HL-60 (cell line): ENCODE measurements at regions not wholly inside any gene's neighbourhood (a gene's known extent, or its start where the extent isn't known, plus 50 kb on each side); places are given as distances from the start of the nearest gene placed in this dataset.

Source experiments
- POLR2AphosphoS5 ChIP-seq: IDR thresholded peaks from 2 replicates; pipeline ENCODE4 v1.6.1; 2012; ENCODE audit warnings: low read depth
- TF ChIP-seq, protein P1 (sequence below): IDR thresholded peaks from one replicate; pipeline ENCODE4 v1.5.1; 2011; ENCODE audit warnings: low read length, control low read depth, inconsistent platforms; ENCODE audit not compliant: insufficient read depth
- TF ChIP-seq, protein P2 (sequence below): IDR thresholded peaks from 2 replicates; pipeline ENCODE4 v1.6.1; 2012; ENCODE audit warnings: low read depth; ENCODE audit not compliant: insufficient replicate concordance

DNA sequence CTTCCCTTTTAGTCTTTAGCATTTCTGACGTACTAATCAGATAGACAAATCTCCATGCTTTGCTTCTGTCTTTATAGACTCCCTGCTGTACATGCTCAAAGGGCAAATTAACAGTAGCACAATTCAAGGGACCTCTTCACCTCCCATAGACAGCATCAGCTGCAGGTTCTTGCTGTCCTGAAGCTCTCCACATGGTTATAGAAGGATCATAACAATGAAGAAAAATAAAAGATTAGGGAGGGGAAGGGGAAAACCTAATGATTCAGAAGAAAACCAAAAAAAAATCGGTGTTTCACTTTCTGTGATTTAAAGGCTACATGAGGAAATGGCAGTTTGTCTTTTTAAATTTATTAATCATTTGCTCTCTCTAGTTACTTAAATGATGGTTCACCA, 155.5 kb downstream of the PTCSC3 start:
- TF ChIP-seq, protein P1, sequence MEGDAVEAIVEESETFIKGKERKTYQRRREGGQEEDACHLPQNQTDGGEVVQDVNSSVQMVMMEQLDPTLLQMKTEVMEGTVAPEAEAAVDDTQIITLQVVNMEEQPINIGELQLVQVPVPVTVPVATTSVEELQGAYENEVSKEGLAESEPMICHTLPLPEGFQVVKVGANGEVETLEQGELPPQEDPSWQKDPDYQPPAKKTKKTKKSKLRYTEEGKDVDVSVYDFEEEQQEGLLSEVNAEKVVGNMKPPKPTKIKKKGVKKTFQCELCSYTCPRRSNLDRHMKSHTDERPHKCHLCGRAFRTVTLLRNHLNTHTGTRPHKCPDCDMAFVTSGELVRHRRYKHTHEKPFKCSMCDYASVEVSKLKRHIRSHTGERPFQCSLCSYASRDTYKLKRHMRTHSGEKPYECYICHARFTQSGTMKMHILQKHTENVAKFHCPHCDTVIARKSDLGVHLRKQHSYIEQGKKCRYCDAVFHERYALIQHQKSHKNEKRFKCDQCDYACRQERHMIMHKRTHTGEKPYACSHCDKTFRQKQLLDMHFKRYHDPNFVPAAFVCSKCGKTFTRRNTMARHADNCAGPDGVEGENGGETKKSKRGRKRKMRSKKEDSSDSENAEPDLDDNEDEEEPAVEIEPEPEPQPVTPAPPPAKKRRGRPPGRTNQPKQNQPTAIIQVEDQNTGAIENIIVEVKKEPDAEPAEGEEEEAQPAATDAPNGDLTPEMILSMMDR, result no peak
- no peak for TF ChIP-seq POLR2AphosphoS5
- TF ChIP-seq, protein P2, sequence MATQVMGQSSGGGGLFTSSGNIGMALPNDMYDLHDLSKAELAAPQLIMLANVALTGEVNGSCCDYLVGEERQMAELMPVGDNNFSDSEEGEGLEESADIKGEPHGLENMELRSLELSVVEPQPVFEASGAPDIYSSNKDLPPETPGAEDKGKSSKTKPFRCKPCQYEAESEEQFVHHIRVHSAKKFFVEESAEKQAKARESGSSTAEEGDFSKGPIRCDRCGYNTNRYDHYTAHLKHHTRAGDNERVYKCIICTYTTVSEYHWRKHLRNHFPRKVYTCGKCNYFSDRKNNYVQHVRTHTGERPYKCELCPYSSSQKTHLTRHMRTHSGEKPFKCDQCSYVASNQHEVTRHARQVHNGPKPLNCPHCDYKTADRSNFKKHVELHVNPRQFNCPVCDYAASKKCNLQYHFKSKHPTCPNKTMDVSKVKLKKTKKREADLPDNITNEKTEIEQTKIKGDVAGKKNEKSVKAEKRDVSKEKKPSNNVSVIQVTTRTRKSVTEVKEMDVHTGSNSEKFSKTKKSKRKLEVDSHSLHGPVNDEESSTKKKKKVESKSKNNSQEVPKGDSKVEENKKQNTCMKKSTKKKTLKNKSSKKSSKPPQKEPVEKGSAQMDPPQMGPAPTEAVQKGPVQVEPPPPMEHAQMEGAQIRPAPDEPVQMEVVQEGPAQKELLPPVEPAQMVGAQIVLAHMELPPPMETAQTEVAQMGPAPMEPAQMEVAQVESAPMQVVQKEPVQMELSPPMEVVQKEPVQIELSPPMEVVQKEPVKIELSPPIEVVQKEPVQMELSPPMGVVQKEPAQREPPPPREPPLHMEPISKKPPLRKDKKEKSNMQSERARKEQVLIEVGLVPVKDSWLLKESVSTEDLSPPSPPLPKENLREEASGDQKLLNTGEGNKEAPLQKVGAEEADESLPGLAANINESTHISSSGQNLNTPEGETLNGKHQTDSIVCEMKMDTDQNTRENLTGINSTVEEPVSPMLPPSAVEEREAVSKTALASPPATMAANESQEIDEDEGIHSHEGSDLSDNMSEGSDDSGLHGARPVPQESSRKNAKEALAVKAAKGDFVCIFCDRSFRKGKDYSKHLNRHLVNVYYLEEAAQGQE, result no peak
